ENCODE measurements at regions not wholly inside any gene's neighbourhood (a gene's known extent, or its start where the extent isn't known, plus 50 kb on each side); places are given as distances from the start of the nearest gene placed in this dataset.

GRCh38 chr11:122030286-122030685 is 85.7 kb downstream of the BLID start:
- no peak for TF ChIP-seq CTCF (conservative IDR thresholded peaks at IDR 0.05)
- no peak overlapping the region for H3K9ac ChIP-seq (ENCODE audit: extremely low read depth, insufficient read length, low read length)
- H2BK20ac ChIP-seq (ENCODE audit: low read depth, low read length, poor library complexity, severe bottlenecking) = no peak overlapping the region
- no peak overlapping the region for H3K27ac ChIP-seq (ENCODE audit: insufficient read length, low read depth, low read length)
- no peak overlapping the region for H2AK5ac ChIP-seq (ENCODE audit: insufficient read length, low read length)
- no peaks in the 10 kb centered on the region for H3K9me3 ChIP-seq (ENCODE audit: control insufficient read depth, low read depth, low read length)
- no peak overlapping the region for H2BK5ac ChIP-seq (ENCODE audit: insufficient read length, low read length)
- no peak overlapping the region for H2BK120ac ChIP-seq (ENCODE audit: low read depth, low read length, poor library complexity, severe bottlenecking)
- no peak overlapping the region for H3K4ac ChIP-seq (ENCODE audit: low read depth, low read length)
- no peaks in the 10 kb centered on the region for H3K79me2 ChIP-seq (ENCODE audit: insufficient read depth, low read length)
- Mint-ChIP-seq H3K27ac (peak overlapping the region in 1 of 3 experiments; percentile 53; a peak in 1 of 7 replicates), H3K27me3 (ENCODE audit: low read depth) (no peaks in the 10 kb centered on the region; the same call in 1 of the 2 replicates), H3K4me1 (peaks cover 8% of the 10 kb centered on the region in 2 experiments; a peak in 3 of 4 replicates), H3K9me3 (peaks cover 0 to 2% of the 10 kb centered on the region in 2 experiments; a peak in 1 of 5 replicates), H3K36me3 (ENCODE audit: insufficient read depth in 1 of 3, low read depth in 3 of 3) (no peaks in the 10 kb centered on the region), H3K4me3 (no peak overlapping the region)
- H4K8ac ChIP-seq (replicated peaks; ENCODE audit: insufficient read length, low read depth, low read length) = no peak overlapping the region
- H3K14ac ChIP-seq (ENCODE audit: insufficient read depth, low read length) = no peak overlapping the region; the same call in 1 of the 2 replicates
- no peak for DNase-seq
- H2BK12ac ChIP-seq (ENCODE audit: insufficient read length, low read depth, low read length) = no peak overlapping the region
- H3K4me1 ChIP-seq (ENCODE audit: insufficient read depth, low read length) = no peaks in the 10 kb centered on the region
- H4K20me1 ChIP-seq (ENCODE audit: control insufficient read depth, insufficient read depth, insufficient read length) = no peaks in the 10 kb centered on the region
- no peak overlapping the region for H2BK15ac ChIP-seq (ENCODE audit: low read depth, low read length)
- H3K4me2 ChIP-seq (ENCODE audit: insufficient read depth, insufficient read length, low read length) = no peak overlapping the region
- no peak overlapping the region for H4K5ac ChIP-seq (ENCODE audit: insufficient read length, low read depth, low read length)
- H3K79me1 ChIP-seq (ENCODE audit: insufficient read depth, low read depth, low read length, poor library complexity, severe bottlenecking) = no peaks in the 10 kb centered on the region
- no peak overlapping the region for H2AFZ ChIP-seq (ENCODE audit: low read length)
- H3K23me2 ChIP-seq (ENCODE audit: insufficient read length, low read depth, low read length, poor library complexity, severe bottlenecking) = no peaks in the 10 kb centered on the region
- no CpG with 5 or more reads among the region's 3 CpGs for WGBS (ENCODE audit: extremely low coverage, insufficient read length, low lambda C conversion rate)
- H3T11ph ChIP-seq (ENCODE audit: low read length) = no peak overlapping the region
- H3K23ac ChIP-seq (ENCODE audit: insufficient read length, low read depth, low read length) = no peak overlapping the region
- H3K18ac ChIP-seq (ENCODE audit: insufficient read length, low read depth, low read length) = no peak overlapping the region
- no peaks in the 10 kb centered on the region for H3K27me3 ChIP-seq (ENCODE audit: insufficient read depth, low read length)
- H4K91ac ChIP-seq (ENCODE audit: insufficient read length, low read depth, low read length) = no peak overlapping the region
- no peak overlapping the region for H3K56ac ChIP-seq (ENCODE audit: insufficient read length, low read depth, low read length)
